WTC11 (cell line): ENCODE measurements at regions not wholly inside any gene's neighbourhood (a gene's known extent, or its start where the extent isn't known, plus 50 kb on each side); places are given as distances from the start of the nearest gene placed in this dataset.

Experiments used
- CREB1 ChIP-seq: sonication (generic); formaldehyde crosslinking; IDR thresholded peaks from 2 replicates; pipeline ENCODE4 v1.8.0; 2023; ENCODE audit warnings: mild to moderate bottlenecking, missing genetic modification reagents
- IRF2 ChIP-seq: sonication (generic); formaldehyde crosslinking; IDR thresholded peaks from 2 replicates; pipeline ENCODE4 v1.8.0; 2022; ENCODE audit warnings: low read depth, missing genetic modification reagents, borderline replicate concordance
- TF ChIP-seq, protein P1 (sequence below): fragments of 200-600 bp; IDR thresholded peaks from 2 replicates; pipeline ENCODE4 v1.8.0; 2022; ENCODE audit warnings: antibody characterized with exemption

DNA sequence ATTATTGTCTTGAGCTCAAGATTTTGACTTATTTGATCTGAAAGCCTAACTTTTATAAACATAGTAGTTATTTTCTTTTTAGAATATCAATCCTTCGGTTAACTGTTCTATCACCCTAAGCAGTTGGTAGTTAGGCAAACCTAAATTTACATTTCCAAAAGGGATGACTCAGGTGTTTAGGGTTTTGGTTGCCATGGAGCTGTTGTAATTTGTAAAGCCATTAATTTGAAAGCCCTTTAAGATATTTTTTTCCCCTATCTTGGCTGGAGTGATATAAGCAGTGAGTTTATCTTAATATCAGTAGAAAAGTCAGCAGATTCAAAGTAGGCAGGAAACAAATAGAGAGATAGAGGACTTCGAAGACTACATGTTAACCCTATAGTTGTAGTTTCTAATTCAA is 1472.6 kb upstream of the CELF2 start:
- no peak for TF ChIP-seq IRF2 (CRISPR knock-in tag)
- TF ChIP-seq, protein P1, sequence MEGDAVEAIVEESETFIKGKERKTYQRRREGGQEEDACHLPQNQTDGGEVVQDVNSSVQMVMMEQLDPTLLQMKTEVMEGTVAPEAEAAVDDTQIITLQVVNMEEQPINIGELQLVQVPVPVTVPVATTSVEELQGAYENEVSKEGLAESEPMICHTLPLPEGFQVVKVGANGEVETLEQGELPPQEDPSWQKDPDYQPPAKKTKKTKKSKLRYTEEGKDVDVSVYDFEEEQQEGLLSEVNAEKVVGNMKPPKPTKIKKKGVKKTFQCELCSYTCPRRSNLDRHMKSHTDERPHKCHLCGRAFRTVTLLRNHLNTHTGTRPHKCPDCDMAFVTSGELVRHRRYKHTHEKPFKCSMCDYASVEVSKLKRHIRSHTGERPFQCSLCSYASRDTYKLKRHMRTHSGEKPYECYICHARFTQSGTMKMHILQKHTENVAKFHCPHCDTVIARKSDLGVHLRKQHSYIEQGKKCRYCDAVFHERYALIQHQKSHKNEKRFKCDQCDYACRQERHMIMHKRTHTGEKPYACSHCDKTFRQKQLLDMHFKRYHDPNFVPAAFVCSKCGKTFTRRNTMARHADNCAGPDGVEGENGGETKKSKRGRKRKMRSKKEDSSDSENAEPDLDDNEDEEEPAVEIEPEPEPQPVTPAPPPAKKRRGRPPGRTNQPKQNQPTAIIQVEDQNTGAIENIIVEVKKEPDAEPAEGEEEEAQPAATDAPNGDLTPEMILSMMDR, result no peak
- no peak for TF ChIP-seq CREB1 (CRISPR knock-in tag)
